T-helper 1 cell (primary cell): ENCODE measurements at regions not wholly inside any gene's neighbourhood (a gene's known extent, or its start where the extent isn't known, plus 50 kb on each side); places are given as distances from the start of the nearest gene placed in this dataset.
"Not testable (repeated sequence)": the region's sequence is repeated elsewhere in the genome, so short reads cannot be mapped to it uniquely, and the experiment has no call there.

Experiments
- DNase-seq, 5 donors: peaks; one replicate each; pipeline ENCODE4 v3.0.0-alpha.2; 2012 to 2020

DNA sequence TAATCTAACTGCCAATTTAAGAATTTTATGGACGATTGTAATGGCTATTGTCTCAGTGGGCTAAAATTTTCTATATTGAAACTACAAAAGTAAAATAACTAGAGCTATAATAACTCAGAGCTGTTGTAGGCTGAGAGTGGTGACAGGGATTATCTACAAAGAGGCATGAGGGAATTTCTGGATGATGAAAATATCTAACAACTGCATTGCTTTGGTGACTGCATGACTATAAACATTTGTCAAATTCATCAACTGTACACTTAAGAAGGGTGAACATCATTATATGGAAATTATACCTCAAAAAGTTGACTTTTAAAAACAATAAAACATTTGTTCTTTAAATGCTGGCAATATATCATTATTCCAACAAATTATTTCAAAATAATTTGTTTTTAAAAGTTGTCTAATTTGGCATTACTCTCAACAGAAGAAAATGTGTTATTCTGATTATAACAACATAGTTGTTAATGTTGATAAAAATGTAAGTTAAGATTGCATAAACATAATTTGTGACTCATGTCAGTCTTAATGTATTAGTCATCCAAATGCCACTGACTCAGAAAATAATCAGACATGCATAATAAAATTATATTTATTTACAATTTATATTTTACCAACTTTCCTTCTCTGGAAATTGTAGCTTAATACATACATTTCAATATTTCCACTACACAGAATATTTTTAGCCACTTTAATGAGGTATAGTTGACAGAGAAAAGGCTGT, 865.1 kb upstream of the VRK2 start:
- no peak for DNase-seq

DNA sequence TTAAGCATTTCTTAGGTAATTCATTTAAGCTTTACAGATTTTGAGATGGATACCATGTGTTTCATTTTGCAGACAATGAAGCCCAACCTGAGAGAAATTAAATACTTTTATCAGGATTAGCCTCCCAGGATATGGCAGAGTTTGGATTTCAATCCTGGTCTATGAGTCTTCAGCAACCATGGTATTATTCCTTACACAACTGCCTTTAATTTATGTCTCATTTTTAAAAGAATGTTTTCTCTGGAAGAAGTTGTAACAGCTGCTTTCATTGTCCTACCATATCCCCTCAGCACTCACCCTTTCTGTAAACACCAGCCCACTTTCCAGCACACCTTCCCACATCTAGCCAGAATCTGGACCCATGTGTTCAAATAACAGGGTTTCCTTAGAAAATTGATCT, 863.7 kb upstream of the VRK2 start:
- no peak for DNase-seq

DNA sequence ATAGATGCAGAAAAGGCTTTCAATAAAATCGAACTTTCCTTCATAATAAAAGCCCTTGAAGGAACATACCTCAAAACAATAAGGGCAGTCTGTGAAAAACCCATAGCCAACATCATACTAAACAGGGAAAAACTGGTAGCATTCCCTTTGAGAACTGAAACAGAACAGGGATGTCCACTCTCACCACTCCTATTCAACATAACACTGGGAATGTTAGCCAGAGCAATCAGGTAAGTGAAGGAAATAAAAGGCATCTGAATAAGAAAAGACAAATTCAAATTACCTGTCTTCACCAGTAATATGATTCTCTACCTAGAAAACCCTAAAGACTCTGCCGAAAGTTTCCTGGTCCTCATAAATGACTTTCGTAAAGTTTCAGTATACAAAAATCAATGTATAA, 861.0 kb upstream of the VRK2 start:
- no peak for DNase-seq

DNA sequence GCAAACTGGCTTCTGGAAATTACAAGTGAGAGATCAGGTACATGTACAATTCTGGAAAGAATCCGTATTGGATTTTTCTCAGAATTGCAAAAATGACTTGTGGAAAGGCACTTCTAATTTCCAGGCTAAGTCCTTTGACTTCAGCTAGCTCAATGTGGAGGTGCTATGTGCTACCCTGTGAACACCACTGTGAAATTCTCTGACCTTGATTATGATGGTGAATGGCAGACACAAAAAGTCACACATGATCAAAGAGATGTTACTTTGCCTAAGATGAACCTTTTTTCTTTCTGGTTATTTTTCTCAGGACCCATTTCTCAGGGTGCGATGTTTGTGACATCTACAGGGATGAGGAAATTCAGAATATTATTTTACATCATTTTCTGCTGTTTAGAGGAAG, 856.6 kb upstream of the VRK2 start:
- no peak for DNase-seq

DNA sequence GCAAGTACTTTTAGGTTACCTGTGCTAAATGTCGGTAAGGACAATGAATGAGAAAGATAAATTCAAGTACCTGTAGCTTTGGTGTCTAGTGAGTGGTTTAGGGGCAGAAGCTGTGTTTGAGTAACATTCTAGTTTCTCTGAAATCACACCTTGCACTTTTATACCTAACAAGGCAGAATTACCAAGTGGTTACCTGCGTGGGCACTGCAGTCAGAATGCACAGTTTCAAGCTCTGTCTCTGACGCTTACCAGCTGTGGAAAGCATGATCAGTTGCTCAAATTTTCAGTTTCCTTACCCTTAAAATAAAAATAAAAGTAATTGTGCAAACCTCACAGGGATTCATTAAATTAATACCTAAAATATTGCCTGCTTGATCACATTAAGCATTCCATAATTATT, 846.9 kb upstream of the VRK2 start:
- no peak for DNase-seq

DNA sequence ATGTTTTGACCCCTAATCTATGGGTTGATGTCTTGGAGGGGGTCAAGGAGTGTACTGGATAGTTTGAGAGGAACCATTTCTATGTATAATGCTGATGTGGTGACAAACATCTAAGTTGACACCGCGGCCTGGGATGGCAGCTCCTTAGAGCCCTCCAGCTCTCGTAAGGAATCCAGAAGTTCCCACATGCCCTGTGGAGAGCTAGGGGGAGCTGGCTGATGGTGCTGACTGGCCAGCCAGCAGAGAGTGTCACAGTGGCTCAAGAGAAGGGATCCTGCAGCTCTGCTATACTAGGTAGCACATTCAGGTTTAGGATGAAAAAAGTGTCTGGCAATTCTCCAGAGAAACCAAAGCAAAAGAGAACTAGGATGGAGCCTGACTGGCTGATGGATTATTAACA, 842.2 kb upstream of the VRK2 start:
- DNase-seq: no peak

DNA sequence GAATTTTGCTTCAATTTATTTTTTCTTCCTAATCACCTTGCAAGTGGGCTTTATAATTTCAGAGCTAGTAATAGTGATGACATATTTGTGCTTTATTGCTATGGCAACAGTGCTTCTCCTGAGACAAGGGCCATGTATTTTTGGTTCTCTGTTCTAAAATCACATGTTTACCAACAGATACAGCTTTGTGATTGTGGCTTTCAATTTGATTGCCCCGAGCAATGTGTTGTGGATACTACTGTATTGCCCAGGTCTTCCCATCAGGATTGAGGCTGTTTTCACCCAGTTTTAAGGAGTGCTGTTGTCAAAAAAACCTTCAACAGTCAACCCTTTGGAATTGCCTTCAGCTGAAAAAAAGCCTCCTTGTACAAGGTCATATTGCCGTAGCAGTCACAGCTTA, 841.4 kb upstream of the VRK2 start:
- no peak for DNase-seq

DNA sequence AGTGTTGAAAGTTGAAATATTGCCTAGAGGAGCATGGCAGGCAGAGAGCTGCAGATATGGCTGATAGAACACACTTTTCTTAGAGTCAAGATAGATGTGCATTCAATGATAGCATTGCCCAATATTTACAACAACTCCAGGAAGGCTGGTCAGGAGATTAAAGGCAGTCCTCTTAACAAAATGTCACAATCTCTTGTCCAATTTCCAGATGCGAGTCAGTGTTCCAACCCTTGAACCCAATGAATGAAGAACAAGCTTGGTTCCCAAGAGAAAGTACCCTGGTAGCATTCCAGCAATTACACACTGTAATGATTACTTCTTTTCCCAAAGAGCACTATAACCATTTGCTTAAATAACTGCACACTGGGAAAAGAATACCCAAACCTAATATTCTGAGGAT, 839.4 kb upstream of the VRK2 start:
- no peak for DNase-seq

DNA sequence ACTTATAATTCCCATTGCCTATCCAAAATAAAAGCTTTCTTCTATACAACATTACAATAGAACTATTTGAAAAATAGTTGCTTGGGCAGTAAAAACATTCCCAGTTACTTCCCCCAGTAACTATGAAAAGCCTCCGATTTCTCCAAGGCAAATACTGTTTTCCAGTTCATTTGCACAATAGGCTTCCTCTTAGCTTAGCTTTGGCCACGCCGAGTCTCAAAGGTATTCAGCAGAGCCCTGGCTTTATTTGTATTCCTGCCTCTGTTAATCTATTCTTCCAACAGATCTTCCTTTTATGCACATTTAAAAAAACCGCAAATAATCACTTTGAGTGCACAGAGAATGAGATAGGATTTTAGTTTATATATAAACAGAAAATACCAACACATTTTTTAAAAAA, 836.8 kb upstream of the VRK2 start:
- no peak for DNase-seq

DNA sequence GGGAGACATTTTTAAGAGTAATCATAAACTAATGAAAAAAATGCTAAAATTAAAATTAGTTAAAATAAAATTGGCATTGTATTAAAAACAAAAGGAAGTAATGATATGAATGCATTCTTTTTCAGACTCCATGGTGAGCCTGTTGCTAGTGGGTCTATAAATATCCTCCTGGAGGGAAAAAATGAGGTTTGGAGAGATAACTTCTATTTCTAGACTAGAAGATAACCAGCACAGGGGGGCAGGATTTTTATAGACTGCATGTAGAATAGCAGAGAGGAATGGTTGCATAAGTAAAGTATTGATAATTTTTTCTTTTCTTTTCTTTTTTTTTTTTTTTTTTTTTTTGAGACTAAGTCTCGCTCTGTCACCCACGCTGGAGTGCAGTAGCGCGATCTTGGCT, 835.8 kb upstream of the VRK2 start:
- DNase-seq: no peak

DNA sequence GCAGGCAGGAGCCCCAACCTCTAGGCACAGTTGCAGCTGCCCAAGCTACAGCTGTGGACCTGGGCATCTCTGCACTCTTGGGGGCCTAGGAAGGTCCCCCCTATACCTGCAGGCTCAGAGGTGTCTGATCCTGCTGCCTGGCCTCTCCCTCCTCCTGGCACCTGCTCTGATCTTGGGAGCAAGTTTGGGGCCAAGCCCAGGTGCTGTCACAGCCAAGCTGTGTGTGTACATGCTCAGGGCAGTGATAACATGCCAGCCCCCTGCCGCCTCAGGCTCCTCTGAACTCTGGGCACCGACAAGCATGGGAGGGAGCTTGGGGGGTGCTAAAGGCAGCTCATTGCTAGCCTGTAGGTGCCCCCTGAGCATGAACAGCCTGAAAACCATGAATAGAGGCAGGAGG, 829.6 kb upstream of the VRK2 start:
- DNase-seq: no peak

DNA sequence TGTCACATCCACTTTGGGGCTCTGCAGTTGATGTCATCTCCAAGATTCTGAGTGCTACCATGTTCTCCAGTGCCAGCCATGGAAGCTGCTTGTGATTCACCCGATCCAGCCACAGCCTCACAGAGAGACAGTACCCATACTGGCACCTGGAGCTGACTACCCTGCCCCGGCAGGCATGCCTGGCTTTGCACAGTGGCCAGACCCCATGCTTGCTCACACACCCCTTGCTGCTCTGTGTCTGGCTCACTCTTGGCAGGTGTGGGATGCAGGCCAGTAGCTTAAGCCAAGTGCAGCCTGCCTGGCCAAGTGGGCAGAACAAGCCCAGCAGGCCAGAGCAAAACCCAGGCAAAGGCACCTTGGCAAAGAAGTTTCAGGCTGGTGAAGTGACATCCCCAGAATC, 828.4 kb upstream of the VRK2 start:
- DNase-seq: no peak

DNA sequence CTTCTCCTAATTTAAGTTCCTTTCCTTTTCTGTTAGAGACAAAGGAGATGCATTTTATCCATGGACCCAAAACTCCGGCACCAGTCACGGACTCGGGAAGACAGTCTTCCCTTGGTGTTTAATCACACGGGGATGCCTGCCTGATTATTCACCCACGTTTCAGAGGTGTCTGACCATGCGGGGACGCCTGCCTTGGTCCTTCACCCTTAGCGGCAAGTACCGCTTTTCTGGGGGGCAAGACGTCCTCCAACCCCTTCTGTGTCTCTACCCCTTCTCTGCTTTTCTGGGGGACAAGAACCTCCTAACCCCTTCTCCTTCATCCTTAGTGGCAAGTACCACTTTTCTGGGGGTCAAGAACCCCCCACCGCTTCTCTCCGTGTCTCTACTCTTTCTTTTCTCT, 816.9 kb upstream of the VRK2 start:
- not testable (repeated sequence) for DNase-seq

DNA sequence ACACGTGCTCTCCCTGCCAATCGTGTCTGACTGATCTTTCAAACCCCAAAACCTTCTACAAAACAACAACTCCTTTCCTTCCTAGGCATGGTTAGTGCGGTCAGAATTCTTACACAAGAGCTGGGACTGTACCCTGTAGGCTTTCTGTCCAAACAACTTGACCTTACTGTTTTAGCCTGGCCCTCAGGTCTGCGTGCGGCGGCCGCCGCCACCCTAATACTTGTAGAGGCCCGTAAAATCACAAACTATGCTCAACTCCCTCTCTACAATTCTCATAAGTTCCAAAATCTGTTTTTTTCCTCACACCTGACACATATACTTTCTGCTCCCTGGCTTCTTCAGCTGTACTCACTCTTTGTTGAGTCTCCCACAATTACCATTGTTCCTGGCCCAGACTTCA, 814.3 kb upstream of the VRK2 start:
- DNase-seq: not testable (repeated sequence)

DNA sequence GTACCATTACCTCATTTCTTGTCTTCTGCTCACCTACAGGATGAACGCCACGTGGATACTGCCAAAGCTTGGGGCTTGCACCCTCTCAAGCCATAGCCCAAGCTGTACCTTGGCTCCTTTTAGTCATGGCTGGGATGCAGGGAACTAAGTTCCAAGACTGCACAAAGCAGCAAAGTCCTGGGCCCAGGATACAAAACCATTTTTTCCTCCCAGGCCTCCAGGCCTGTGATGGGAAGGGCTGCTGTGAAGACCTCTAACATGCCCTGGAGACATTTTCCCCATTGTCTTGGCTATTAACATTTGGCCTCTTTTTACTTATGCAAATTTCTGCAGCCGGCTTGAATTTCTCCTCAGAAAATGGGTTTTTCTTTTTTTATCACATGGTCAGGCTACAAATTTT, 795.1 kb upstream of the VRK2 start:
- DNase-seq: not testable (repeated sequence)

DNA sequence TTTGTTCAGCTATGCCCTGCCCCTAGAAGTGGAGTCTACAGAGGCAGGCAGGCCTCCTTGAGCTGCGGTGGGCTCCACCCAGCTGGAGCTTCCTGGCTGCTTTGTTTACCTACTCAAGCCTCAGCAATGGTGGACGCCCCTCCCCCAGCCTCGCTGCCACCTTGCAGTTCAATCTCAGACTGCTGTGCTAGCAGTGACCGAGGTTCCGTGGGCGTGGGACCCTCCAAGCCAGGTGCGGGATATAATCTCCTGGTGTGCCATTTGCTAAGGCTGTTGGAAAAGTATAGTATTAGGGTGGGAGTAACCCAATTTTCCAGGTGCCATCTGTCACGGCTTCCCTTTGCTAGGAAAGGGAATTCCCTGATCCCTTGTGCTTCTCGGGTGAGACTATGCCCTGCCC, 770.2 kb upstream of the VRK2 start:
- not testable (repeated sequence) for DNase-seq

DNA sequence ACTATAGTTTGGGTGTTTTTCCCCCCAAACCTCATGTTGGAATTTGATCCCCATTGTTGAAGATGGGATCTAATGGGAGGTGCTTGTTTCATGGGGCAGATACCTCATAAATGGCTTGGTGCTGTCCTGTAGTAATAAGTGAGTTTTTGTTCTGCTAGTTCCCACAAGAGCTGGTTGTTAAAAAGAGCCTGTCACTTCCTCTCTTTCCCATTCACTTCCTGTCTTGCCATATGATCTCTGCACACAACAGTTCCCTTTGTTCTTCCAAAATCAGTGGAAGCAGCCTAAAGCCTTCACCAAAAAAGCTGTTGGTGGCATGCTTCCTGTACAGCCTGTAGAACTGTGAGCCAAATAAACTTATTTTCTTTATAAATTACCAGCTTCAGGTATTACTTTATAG, 768.2 kb upstream of the VRK2 start:
- DNase-seq: no peak

DNA sequence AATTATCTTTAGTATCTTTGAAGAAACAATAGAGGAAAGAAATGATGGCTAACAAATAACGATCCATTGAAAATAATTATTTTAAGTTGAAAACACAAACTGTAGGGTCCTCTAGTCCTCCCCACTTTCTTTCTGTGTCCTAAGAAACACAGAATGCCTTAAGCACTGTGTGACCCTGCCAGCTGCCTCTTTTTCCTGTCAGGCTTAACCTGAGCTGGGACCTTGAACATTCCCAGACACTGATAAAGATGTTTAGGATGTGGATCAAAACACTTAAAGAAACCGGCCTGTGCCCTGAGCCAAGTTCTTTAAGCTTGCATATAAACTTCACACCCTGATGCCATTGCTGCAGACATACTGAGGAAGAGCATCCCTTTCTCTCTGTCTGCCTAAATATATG, 755.4 kb upstream of the VRK2 start:
- no peak for DNase-seq

DNA sequence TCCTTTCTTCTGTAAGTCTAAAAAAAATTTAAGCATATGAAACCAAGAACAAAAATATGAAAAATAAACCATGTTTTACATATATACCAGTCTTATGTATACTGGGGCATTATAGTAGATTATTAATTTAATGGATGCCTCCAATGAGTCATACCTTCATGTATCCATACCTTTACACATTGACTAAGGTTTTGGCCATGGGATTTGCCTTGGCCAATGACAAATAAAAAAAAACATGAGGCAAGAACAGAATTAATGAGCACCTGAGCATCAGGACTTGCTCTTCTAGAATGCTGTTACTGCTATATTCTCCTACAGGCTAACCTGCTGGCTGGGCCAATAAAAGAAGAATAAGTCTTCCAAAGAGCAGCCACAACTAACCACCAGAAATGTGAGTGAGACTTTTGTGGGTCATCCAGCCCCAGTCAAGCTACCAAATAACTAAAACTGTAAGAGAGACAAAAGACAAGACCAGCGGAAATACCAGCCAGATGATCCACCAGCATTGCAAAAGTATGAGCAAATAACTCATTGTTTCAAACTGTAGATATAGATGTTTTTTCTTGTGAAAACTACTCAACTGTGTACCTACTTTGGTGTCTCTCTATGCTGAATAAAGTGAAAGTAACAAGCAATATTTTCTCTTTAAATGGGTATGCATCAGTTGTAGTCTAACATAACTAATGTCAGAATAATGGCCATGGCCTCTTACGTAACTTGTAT, 749.6 kb upstream of the VRK2 start:
- no peak for DNase-seq

DNA sequence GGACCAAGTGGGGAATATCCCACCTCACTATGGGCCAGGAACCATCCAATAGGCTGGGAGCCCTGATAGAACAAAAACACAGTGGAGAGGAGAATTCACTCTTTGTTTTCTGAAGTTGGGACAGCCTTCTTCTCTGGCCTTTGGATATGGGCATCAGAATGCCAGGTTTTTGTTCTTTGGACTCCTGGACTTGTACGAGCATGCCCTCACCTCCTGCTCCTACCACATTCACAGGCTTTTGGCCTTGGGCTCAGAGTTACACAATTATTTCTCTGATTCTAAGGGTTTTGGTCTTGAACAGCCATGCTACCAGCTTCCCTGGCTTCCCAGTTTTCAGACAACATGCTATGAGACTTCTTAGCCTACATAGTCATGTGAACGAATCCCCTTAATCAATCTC, 732.9 kb upstream of the VRK2 start:
- DNase-seq: no peak

DNA sequence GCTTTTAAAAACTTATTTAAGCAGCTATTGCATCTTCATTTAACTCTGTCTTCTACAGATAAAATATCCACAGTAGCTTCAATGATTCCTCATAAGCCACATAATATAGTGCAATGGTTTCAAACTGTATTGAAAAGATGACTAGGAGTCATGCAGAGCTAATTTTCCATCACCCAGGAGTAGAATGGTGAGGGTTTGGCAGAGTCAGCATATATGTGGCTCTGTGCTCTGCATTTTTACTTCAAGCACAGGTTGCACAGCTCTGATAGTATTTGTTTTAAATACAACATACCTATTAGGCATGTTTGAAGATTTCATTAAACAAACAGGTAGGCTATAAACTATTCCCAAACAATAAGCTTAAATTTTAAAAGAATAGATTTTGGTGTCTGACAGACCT, 731.9 kb upstream of the VRK2 start:
- DNase-seq: no peak

DNA sequence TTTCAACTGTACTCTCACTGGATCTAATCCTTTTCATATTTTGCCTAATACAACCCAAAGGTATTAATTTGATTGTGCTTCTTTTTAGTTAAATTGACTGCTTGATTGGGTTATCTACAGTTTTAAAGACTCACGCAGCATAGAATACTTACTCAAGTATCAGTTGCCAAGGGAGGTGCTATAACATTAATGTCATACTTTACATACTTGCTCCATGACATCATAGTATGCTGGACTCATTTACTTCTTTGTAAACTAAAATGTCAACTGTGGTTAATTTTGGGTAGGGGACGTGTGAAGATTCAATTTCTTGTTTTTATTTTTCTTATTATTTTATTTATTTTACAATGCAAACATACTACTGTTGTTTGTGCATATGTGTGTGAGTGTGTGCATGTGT, 716.2 kb upstream of the VRK2 start:
- DNase-seq: no peak

DNA sequence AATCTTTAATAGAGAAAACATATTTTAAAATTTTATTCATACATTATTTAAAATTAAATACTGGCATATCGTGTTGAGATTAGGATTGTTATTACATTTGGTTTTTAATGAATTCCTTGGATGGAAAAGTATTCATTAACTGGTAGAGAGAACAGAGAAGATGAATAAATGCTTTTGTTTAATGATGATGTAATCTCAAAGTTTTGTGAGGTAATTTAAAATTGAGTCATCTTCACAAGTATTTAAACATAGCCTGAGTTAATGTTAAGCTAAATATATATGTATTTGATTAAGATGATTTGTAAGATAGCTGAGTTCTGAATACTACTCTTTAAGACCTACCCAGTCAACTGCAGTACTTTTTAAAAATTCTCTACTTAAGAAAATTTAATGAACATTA, 713.4 kb upstream of the VRK2 start:
- no peak for DNase-seq

DNA sequence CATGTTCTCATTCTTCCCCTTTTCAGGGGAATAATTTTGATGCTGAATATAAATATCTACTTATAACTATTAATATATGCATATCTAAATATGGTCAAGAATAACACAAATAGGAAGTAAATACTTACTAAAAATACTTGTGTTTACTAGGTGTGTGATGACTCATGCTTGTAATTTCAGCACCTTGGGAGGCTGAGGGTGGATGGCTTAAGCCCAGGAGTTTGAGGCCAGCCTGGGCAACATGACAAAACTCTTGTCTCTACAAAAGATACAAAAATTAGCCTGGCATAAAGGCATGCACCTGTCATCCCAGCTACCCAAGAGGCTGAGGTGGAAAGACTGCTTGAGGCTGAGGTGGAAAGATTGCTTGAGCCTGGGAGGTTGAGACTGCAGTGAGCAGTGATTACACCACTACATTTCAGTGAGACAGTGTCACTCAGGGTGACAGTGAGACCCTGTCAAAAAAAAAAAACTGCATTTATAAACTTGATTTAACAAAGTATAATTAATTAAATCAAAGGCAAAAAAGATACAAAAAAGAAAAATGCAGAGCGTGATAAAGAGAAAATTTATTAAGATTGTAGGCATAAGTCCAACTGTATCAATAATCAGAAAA, 703.1 kb upstream of the VRK2 start:
- DNase-seq: no peak
